Jurkat, Clone E6-1 (cell line): ENCODE measurements at regions not wholly inside any gene's neighbourhood (a gene's known extent, or its start where the extent isn't known, plus 50 kb on each side); places are given as distances from the start of the nearest gene placed in this dataset.
"Not testable (repeated sequence)": the region's sequence is repeated elsewhere in the genome, so short reads cannot be mapped to it uniquely, and the experiment has no call there.

Experiments
- DNase-seq: peaks from one replicate; pipeline ENCODE4 v3.0.0-alpha.2; 2011; ENCODE audit warnings: low read depth, low spot score
- H3K4me3 ChIP-seq: 2 replicates; pipeline ENCODE4 v1.5.1; 2011; ENCODE audit warnings: mild to moderate bottlenecking, low read length, control low read depth, moderate library complexity

DNA sequence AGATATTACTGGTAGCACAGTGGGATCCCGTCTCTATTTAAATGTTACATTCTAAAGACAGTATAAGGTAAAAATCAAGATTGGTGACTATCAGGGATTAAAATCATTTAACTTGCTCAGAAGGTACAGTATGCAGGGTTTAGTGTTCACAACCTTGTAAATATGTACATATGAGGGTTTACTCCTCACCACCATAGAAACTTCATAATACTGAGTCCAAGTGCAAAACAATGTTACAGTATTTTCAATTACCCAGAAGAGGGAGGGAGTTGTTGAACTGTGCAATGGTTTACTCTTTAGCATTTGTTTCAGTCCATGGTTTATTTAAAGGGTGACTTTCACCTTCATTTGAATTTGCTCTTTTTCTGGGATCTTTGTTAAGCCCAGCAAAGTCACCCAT is 165.1 kb downstream of the ZNF621 start:
- no peak for DNase-seq
- no peak overlapping the region for H3K4me3 ChIP-seq

DNA sequence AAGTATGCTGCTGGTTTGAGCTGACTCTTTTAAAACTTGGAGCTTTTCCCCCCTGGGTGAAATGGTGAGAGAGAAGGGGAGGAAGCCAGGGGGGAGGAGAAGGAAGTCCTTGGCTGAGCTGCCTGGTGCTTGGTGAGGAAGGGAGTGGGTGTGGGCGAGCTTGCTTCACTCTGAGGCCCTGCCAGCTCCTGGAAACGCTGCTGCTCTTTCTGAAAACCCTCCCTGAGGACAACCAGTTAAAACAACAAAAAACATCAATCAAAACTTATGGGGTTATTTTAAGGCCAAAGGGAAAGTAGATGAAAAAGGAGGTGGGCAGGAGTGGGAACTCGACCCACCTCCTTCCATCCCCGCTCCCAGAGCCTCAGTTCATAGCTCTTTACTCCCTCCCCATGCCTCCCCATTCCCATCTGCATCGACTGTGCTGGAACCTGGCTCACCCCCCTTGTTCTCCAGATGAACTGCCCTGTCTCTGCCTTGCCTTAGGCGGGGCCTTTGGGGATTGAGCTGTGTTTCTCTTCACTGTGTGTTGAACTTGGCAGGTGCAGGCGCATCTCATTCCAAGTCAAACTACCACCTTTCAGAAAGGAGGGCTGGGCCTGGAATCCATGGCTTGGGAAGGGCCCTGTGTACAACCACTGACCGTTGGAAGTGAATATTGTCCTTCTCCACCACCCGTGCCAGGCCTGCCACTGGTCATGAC is 166.1 kb downstream of the ZNF621 start:
- no peak overlapping the region for H3K4me3 ChIP-seq
- DNase-seq: no peak

- no peak for DNase-seq
- H3K4me3 ChIP-seq: no peak overlapping the region
Measured at GRCh38 chr3:40691452-40691861, 166.7 kb downstream of the ZNF621 start.

GRCh38 chr3:40695848-40696247 is 171.1 kb downstream of the ZNF621 start:
- no peak overlapping the region for H3K4me3 ChIP-seq
- no peak for DNase-seq

DNA sequence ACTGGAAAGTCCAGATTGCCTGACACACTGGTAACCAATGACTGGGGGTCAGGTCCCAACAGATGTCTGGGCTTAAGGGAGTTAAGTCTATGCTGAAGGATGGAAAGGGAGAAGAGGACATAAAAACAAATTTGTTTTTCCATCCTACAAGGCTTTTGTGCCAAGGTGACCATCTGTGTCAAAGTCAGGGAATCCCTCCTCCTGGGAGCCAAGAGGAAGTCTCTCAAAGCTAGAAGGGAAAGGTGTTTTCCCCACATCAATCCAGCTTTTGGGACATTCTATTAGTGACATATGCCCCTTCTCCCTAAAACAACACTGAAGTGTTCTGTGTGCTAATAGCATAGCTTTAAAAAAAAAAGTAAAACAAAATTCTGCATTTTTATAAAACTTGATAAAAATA is 173.9 kb downstream of the ZNF621 start:
- not testable (repeated sequence) for DNase-seq, H3K4me3 ChIP-seq

DNA sequence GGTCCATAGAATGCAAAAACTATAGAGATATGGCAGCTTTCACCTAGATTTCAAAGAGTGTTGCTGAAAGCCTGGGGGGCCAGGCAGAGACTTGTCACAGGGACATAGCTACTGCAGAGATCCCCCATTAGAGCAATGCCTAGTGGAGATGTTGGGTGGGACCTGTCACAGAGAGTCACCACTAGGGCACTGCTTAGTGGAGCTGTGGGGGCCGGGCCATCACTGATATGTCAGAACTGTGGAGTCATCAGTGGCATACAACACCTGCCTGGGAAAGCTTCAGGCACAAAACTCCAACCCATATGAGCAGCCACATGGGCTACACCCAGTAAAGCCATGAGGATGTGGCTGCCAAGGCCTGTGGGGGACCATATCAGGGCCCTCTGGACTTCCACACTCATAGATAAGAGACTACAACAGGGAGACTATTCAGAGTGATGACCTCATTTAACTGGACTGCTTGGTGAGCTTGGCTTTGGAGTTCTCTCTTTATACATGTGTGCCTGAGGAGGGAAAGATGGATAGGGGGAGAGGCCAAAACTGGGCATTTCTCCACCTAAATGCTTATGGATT is 176.3 kb downstream of the ZNF621 start:
- DNase-seq: no peak
- H3K4me3 ChIP-seq: no peak overlapping the region

- no peak for DNase-seq
- no peak overlapping the region for H3K4me3 ChIP-seq
Measured at GRCh38 chr3:40704224-40704623, 179.5 kb downstream of the ZNF621 start.

- no peak for DNase-seq
- no peak overlapping the region for H3K4me3 ChIP-seq
Measured at GRCh38 chr3:40705663-40706062, 180.9 kb downstream of the ZNF621 start.

- H3K4me3 ChIP-seq: no peak overlapping the region
- no peak for DNase-seq
Measured at GRCh38 chr3:40713306-40713705, 188.5 kb downstream of the ZNF621 start.

GRCh38 chr3:40713795-40714194 is 189.0 kb downstream of the ZNF621 start:
- peak; percentile 76 for DNase-seq
- no peak overlapping the region for H3K4me3 ChIP-seq

DNA sequence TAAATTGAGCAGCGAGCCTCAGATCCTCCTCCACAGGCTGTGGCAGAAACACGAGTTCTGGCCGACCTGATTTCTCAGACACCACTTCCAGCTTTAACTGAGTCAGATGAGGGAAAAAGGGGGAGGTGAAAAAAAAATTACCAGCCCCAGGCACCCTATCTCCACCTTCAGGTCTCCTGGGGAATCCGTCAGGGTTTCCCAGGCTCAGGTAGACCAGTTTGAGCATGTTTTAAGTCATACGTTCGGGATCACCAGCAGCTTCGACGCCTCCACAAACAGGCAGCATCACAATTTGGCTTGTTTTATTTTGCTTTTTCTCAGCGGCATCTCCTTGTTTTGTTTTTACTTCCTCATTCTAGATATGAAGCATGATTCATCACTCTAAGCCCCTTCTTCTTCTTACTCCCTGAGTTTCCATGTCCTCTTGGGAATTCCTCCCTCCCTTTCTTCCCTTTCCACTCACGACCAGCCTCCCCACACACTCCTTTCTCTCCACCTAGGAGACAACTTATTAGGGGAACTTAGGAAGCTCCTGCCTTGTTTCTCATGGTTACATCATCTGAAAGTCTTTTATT is 190.1 kb downstream of the ZNF621 start:
- no peak for DNase-seq
- H3K4me3 ChIP-seq: no peak overlapping the region

DNA sequence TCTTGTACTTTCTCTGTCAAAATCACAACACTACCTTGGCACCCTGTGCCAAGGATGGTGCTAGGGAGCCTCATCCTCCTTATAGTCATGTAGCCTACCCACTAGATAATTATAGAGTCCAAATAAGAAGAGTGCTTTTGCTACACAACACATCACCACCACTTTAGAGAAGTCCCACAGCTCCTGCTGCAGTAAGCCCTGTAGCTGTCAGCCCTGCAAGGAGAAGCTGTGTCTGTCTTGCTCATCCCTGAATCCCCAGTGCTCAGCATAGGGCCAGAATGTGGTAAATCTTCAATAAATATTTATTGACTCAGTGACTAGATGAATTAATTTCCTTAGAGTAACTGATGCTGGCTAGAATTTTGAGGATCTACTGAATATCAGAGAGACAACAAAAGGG is 190.8 kb downstream of the ZNF621 start:
- H3K4me3 ChIP-seq: no peak overlapping the region
- DNase-seq: no peak

DNA sequence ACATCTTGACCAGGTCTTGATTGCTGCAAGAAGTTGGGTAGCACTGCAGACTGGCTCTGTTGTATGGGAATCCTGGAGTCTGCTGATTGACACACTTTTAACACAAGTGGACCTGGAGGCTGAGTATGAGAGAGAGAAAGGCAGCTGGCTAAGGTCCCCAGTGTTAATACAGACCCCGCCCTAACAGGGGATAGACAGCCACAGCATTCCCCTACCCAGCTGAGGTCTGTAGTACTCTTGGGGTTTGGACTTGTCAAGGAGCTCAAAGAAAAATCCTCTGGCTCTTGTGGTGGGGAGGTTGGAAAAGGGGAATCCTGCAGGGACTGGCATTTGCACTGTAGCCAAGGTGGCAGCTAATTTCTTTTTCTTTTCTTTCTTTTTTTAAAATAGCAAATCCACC is 192.7 kb downstream of the ZNF621 start:
- DNase-seq: no peak
- H3K4me3 ChIP-seq: no peak overlapping the region

GRCh38 chr3:40718209-40718608 is 193.4 kb downstream of the ZNF621 start:
- DNase-seq: no peak
- no peak overlapping the region for H3K4me3 ChIP-seq

GRCh38 chr3:40718681-40719080 is 193.9 kb downstream of the ZNF621 start:
- no peak for DNase-seq
- H3K4me3 ChIP-seq: no peak overlapping the region

DNA sequence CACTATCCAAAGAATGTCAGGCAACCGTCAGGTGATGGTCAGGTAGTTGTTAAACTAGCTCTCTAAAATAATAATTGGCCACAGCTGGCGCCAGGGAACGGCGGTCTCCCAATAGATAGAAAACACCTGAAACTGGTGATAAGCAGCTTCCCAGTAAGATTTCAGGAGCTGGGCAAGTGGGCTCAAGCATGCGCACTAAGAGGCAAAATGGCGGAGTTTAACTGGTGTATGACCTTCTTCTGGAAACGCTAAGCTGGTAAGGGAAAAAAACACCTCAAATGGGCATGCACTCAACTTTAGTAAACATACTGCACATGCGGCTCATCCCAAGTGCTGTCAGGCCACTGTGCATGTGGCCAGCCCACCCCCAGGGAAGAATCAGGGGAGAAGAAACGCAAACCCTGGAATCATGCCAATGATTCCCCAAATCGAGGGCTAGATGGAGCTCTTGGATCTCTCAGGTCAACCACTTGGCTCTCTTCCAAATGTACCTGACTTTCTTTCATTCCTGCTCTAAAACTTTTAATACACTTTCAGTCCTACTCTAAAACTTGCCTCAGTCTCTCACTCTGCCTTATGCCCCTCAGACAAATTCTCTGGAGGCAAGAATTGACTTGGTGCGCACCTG is 195.0 kb downstream of the ZNF621 start:
- peak; percentile 15 for DNase-seq
- no peak overlapping the region for H3K4me3 ChIP-seq

- no peak for DNase-seq
- no peak overlapping the region for H3K4me3 ChIP-seq
Measured at GRCh38 chr3:40720341-40720740, 195.6 kb downstream of the ZNF621 start.

- no peak for DNase-seq
- no peak overlapping the region for H3K4me3 ChIP-seq
Measured at GRCh38 chr3:40720863-40721262, 196.1 kb downstream of the ZNF621 start.

DNA sequence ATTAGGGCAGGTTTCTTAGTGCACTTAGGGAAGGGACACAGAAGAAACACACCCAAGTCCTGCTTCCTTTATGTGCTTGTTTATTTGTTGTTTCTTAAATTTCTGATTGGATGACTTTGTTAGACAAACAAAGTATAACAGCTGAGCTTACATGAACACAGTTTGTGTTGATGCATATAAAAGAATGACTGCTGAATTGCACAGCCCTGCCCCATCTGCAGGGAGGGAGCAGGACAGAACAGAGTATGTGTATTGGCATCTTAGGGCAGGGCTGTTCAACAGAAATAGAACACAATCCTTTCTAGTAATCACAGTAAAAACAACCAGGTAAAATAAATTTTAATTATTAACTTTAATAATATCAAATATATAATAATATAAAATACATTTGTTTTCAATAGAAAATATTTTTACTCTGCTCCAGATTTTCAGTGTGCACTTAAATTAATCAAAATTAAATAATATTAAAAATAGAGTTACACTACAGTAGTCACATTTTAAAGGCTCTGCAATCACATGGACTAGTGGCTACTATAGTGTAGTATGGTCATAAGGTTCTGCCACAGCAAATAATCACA is 198.4 kb downstream of the ZNF621 start:
- H3K4me3 ChIP-seq: no peak overlapping the region
- DNase-seq: no peak

- no peak overlapping the region for H3K4me3 ChIP-seq
- DNase-seq: no peak
Measured at GRCh38 chr3:40725031-40725430, 200.3 kb downstream of the ZNF621 start.
